ENCODE measurements at regions not wholly inside any gene's neighbourhood (a gene's known extent, or its start where the extent isn't known, plus 50 kb on each side); places are given as distances from the start of the nearest gene placed in this dataset.

DNA sequence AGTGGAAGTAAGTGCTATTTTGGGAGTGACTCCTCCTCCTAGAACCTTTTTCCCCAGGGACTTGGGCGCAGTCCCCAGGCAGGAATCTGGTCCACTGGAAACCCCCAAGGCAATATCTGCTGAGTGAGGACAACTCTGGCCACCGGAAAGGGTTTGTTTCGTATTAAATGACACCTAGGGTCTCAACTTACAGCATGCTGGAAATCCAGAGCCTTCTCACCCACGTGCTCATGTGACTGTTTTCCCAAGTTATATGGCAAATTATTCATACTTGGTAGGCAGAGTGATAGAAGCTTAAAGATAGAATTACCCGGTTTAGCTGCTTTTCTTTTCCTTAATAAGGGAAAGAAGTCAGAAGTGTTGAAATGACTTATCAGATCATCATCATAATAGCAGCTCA lies 436.9 kb upstream of the SPRED2 start:
- no peaks in the 10 kb centered on the region for H3K4me1 ChIP-seq (ENCODE audit: insufficient read depth, low read length)
- no peak overlapping the region for H3K4me2 ChIP-seq (ENCODE audit: insufficient read depth, low read length)
- ATAC-seq (ENCODE audit: insufficient read depth, low read depth) (no peak), DNase-seq (no peak)
- no peaks in the 10 kb centered on the region for H4K20me1 ChIP-seq (ENCODE audit: insufficient read depth, low read length)
- no peaks in the 10 kb centered on the region for H3K79me2 ChIP-seq (ENCODE audit: insufficient read depth, low read length)
- H3K4me3 ChIP-seq (ENCODE audit: low read depth in 1 of 2, low read length in 2 of 2), result no peak overlapping the region
- no peak overlapping the region for H2AFZ ChIP-seq (ENCODE audit: low read depth, low read length)
- H3K9me3 ChIP-seq (ENCODE audit: insufficient read depth, low read length, severe bottlenecking), result no peaks in the 10 kb centered on the region
- peaks cover 17% of the 10 kb centered on the region for H3K27me3 ChIP-seq (ENCODE audit: insufficient read depth, low read length, poor library complexity)
- no peak overlapping the region for H3K9ac ChIP-seq (ENCODE audit: low read depth, low read length)
- H3K36me3 ChIP-seq (ENCODE audit: insufficient read depth, low read length), result no peaks in the 10 kb centered on the region
- H3K27ac ChIP-seq (ENCODE audit: low read length), result no peak overlapping the region
- TF ChIP-seq, protein P1, sequence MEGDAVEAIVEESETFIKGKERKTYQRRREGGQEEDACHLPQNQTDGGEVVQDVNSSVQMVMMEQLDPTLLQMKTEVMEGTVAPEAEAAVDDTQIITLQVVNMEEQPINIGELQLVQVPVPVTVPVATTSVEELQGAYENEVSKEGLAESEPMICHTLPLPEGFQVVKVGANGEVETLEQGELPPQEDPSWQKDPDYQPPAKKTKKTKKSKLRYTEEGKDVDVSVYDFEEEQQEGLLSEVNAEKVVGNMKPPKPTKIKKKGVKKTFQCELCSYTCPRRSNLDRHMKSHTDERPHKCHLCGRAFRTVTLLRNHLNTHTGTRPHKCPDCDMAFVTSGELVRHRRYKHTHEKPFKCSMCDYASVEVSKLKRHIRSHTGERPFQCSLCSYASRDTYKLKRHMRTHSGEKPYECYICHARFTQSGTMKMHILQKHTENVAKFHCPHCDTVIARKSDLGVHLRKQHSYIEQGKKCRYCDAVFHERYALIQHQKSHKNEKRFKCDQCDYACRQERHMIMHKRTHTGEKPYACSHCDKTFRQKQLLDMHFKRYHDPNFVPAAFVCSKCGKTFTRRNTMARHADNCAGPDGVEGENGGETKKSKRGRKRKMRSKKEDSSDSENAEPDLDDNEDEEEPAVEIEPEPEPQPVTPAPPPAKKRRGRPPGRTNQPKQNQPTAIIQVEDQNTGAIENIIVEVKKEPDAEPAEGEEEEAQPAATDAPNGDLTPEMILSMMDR (IDR thresholded peaks at IDR 0.05; ENCODE audit: borderline replicate concordance, extremely low read depth, low read length, poor library complexity, severe bottlenecking), result no peak
- no peak for TF ChIP-seq EZH2 (IDR thresholded peaks at IDR 0.05; ENCODE audit: borderline replicate concordance, low read depth, low read length, severe bottlenecking)

DNA sequence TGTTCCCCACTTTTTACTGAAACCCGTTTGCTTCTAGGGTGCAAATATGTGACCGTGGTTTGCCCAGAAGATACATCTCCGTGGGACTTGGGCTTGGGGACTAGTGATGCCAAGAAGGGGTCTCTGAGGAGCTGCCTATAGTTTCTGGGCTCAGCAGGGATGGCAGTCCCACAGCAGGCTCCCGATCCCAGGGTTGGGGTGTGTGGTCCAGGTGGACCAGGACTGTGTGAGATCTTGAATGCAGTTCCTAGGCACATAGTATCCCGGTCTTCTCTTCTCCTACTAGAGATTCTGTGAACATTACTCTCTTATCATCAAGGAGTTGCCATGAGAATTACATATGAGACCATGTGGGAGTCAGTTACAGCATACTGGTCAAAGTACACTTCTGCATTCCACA lies 435.8 kb upstream of the SPRED2 start:
- Histone ChIP-seq H3K9ac (ENCODE audit: low read depth, low read length) (no peak overlapping the region), H3K79me2 (ENCODE audit: insufficient read depth, low read length) (no peaks in the 10 kb centered on the region), H3K27ac (ENCODE audit: low read length) (no peak overlapping the region), H3K4me1 (ENCODE audit: insufficient read depth, low read length) (no peaks in the 10 kb centered on the region), H4K20me1 (ENCODE audit: insufficient read depth, low read length) (no peaks in the 10 kb centered on the region), H3K9me3 (ENCODE audit: insufficient read depth, low read length, severe bottlenecking) (no peaks in the 10 kb centered on the region), H3K4me3 (ENCODE audit: low read depth in 1 of 2, low read length in 2 of 2) (no peak overlapping the region), H2AFZ (ENCODE audit: low read depth, low read length) (no peak overlapping the region), H3K36me3 (ENCODE audit: insufficient read depth, low read length) (no peaks in the 10 kb centered on the region), H3K4me2 (ENCODE audit: insufficient read depth, low read length) (no peak overlapping the region), H3K27me3 (ENCODE audit: insufficient read depth, low read length, poor library complexity) (peaks cover 20% of the 10 kb centered on the region)
- TF ChIP-seq, protein P1 (IDR thresholded peaks at IDR 0.05; ENCODE audit: borderline replicate concordance, extremely low read depth, low read length, poor library complexity, severe bottlenecking), result no peak
- no peak for TF ChIP-seq EZH2 (IDR thresholded peaks at IDR 0.05; ENCODE audit: borderline replicate concordance, low read depth, low read length, severe bottlenecking)
- no peak for DNase-seq
- no peak for ATAC-seq (ENCODE audit: insufficient read depth, low read depth)

DNA sequence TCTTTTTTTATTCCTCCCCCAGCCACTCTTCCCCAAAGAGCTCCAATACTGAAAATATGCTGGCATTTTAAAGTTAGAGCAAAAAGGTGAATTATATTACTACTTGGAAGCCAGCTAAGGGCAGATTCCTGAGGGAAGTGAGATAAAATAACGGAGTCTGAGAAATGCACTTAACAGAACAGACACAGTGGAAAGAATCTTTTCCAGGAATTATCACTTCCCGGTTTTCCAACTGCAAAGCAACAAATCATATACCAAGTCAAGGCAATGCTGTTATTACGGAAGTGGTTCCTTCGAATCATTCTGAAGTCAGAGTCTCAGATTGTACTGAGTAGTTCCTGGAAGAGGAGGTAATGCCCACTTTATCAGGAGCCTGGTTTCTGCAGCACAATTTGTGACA lies 435.0 kb upstream of the SPRED2 start:
- no peak overlapping the region for H3K27ac ChIP-seq (ENCODE audit: low read length)
- no peaks in the 10 kb centered on the region for H3K4me1 ChIP-seq (ENCODE audit: insufficient read depth, low read length)
- H3K79me2 ChIP-seq (ENCODE audit: insufficient read depth, low read length), result no peaks in the 10 kb centered on the region
- no peaks in the 10 kb centered on the region for H4K20me1 ChIP-seq (ENCODE audit: insufficient read depth, low read length)
- no peaks in the 10 kb centered on the region for H3K36me3 ChIP-seq (ENCODE audit: insufficient read depth, low read length)
- ATAC-seq (ENCODE audit: insufficient read depth, low read depth) (no peak), DNase-seq (no peak)
- no peak overlapping the region for H3K4me2 ChIP-seq (ENCODE audit: insufficient read depth, low read length)
- peaks cover 20% of the 10 kb centered on the region for H3K27me3 ChIP-seq (ENCODE audit: insufficient read depth, low read length, poor library complexity)
- no peak overlapping the region for H3K4me3 ChIP-seq (ENCODE audit: low read depth in 1 of 2, low read length in 2 of 2)
- H2AFZ ChIP-seq (ENCODE audit: low read depth, low read length), result no peak overlapping the region
- no peak overlapping the region for H3K9ac ChIP-seq (ENCODE audit: low read depth, low read length)
- no peaks in the 10 kb centered on the region for H3K9me3 ChIP-seq (ENCODE audit: insufficient read depth, low read length, severe bottlenecking)
- TF ChIP-seq, protein P1 (IDR thresholded peaks at IDR 0.05; ENCODE audit: borderline replicate concordance, extremely low read depth, low read length, poor library complexity, severe bottlenecking), result no peak

DNA sequence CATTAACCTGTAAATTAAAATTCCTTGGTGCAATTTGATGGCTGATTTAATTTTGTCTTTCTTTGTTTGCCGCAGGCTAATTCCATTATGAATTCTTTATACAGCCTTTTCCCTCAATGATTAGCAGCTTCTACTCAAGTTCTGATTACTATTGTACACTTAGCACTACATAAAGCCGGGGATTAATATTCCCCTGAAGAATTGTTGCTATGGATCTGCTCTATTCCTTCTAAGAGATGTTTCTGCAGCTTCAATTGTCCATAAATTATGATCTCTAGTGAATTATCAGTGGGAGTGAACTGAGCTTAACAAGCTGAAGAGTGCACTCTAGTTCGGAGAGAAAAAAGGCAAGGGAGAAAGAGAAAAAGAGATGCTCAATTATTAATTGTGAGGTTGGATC lies 433.7 kb upstream of the SPRED2 start:
- Histone ChIP-seq H3K4me3 (ENCODE audit: low read depth in 1 of 2, low read length in 2 of 2) (no peak overlapping the region), H3K4me2 (ENCODE audit: insufficient read depth, low read length) (no peak overlapping the region), H3K27ac (ENCODE audit: low read length) (no peak overlapping the region), H2AFZ (ENCODE audit: low read depth, low read length) (no peak overlapping the region), H3K27me3 (ENCODE audit: insufficient read depth, low read length, poor library complexity) (peaks cover 20% of the 10 kb centered on the region), H4K20me1 (ENCODE audit: insufficient read depth, low read length) (no peaks in the 10 kb centered on the region), H3K4me1 (ENCODE audit: insufficient read depth, low read length) (no peaks in the 10 kb centered on the region), H3K9me3 (ENCODE audit: insufficient read depth, low read length, severe bottlenecking) (no peaks in the 10 kb centered on the region), H3K36me3 (ENCODE audit: insufficient read depth, low read length) (no peaks in the 10 kb centered on the region), H3K79me2 (ENCODE audit: insufficient read depth, low read length) (no peaks in the 10 kb centered on the region), H3K9ac (ENCODE audit: low read depth, low read length) (no peak overlapping the region)
- TF ChIP-seq EZH2 (IDR thresholded peaks at IDR 0.05; ENCODE audit: borderline replicate concordance, low read depth, low read length, severe bottlenecking), result no peak
- TF ChIP-seq, protein P1 (IDR thresholded peaks at IDR 0.05; ENCODE audit: borderline replicate concordance, extremely low read depth, low read length, poor library complexity, severe bottlenecking), result no peak
- ATAC-seq (ENCODE audit: insufficient read depth, low read depth) (no peak), DNase-seq (no peak)
